ENCODE measurements at regions not wholly inside any gene's neighbourhood (a gene's known extent, or its start where the extent isn't known, plus 50 kb on each side); places are given as distances from the start of the nearest gene placed in this dataset.
"Not testable (repeated sequence)": the region's sequence is repeated elsewhere in the genome, so short reads cannot be mapped to it uniquely, and the experiment has no call there.

GRCh38 chr5:179405426-179406030, 60.3 kb upstream of the ADAMTS2 start:
- Mint-ChIP-seq H3K4me3 (no peak overlapping the region), H3K4me1 (no peaks in the 10 kb centered on the region), H3K27ac (no peak overlapping the region)

GRCh38 chr5:179405054-179405416, 59.8 kb upstream of the ADAMTS2 start:
- peaks cover 17% of the 10 kb centered on the region for H3K9me3 Mint-ChIP-seq
- ChIA-PET POLR2A (no interaction called here), CTCF (no interaction called here)
- H3K27ac Mint-ChIP-seq = no peak overlapping the region
- no peak for DNase-seq
- no peaks in the 10 kb centered on the region for H3K27me3 Mint-ChIP-seq
- no peaks in the 10 kb centered on the region for H3K4me1 Mint-ChIP-seq
- H3K4me3 Mint-ChIP-seq = no peak overlapping the region
- no peaks in the 10 kb centered on the region for H3K36me3 Mint-ChIP-seq (ENCODE audit: low read depth)

More at GRCh38 chr5:179405426-179406030, 60.3 kb upstream of the ADAMTS2 start:
- Mint-ChIP-seq H3K27me3 (no peaks in the 10 kb centered on the region), H3K9me3 (peaks cover 13% of the 10 kb centered on the region), H3K36me3 (ENCODE audit: low read depth) (no peaks in the 10 kb centered on the region)
- CTCF ChIA-PET = no interaction called here
- POLR2A ChIA-PET = no interaction called here
- no peak for DNase-seq

- ChIA-PET CTCF (no interaction called here), POLR2A (no interaction called here)
- Mint-ChIP-seq H3K36me3 (ENCODE audit: low read depth) (peaks cover 4% of the 10 kb centered on the region), H3K27ac (no peak overlapping the region), H3K4me3 (no peak overlapping the region), H3K4me1 (no peaks in the 10 kb centered on the region), H3K27me3 (no peaks in the 10 kb centered on the region), H3K9me3 (peaks cover 22% of the 10 kb centered on the region)
- DNase-seq = peak; percentile 2
Observed at GRCh38 chr5:179404321-179405053, 59.2 kb upstream of the ADAMTS2 start.

GRCh38 chr5:179403426-179404147, 58.3 kb upstream of the ADAMTS2 start:
- CTCF ChIA-PET = no interaction called here
- H3K9me3 Mint-ChIP-seq = peaks cover 29% of the 10 kb centered on the region

GRCh38 chr5:179400435-179400834, 55.2 kb upstream of the ADAMTS2 start:
- not testable (repeated sequence) for H3K4me1 Mint-ChIP-seq

More at GRCh38 chr5:179403426-179404147, 58.3 kb upstream of the ADAMTS2 start:
- POLR2A ChIA-PET = no interaction called here
- peaks cover 6% of the 10 kb centered on the region for H3K36me3 Mint-ChIP-seq (ENCODE audit: low read depth)
- H3K27me3 Mint-ChIP-seq = no peaks in the 10 kb centered on the region
- peak; percentile 5 for DNase-seq
- H3K4me1 Mint-ChIP-seq = no peaks in the 10 kb centered on the region
- no peak overlapping the region for H3K27ac Mint-ChIP-seq
- no peak overlapping the region for H3K4me3 Mint-ChIP-seq

GRCh38 chr5:179400020-179400419, 54.8 kb upstream of the ADAMTS2 start:
- H3K36me3 Mint-ChIP-seq (ENCODE audit: low read depth) = peaks cover 6% of the 10 kb centered on the region
- H3K27me3 Mint-ChIP-seq = no peaks in the 10 kb centered on the region
- no peaks in the 10 kb centered on the region for H3K4me1 Mint-ChIP-seq
- POLR2A ChIA-PET = no interaction called here
- CTCF ChIA-PET = no interaction called here
- no peak overlapping the region for H3K27ac Mint-ChIP-seq
- H3K4me3 Mint-ChIP-seq = no peak overlapping the region
- no peak for DNase-seq
- H3K9me3 Mint-ChIP-seq = peaks cover 30% of the 10 kb centered on the region

More at GRCh38 chr5:179400435-179400834, 55.2 kb upstream of the ADAMTS2 start:
- DNase-seq; CTCF ChIA-PET; H3K36me3 Mint-ChIP-seq (ENCODE audit: low read depth); H3K27me3 Mint-ChIP-seq; H3K27ac Mint-ChIP-seq; H3K4me3 Mint-ChIP-seq; POLR2A ChIA-PET: not testable (repeated sequence)
- H3K9me3 Mint-ChIP-seq = peaks cover 30% of the 10 kb centered on the region

GRCh38 chr5:179399327-179399726, 54.1 kb upstream of the ADAMTS2 start:
- H3K4me3 Mint-ChIP-seq; H3K36me3 Mint-ChIP-seq (ENCODE audit: low read depth); POLR2A ChIA-PET; H3K4me1 Mint-ChIP-seq; H3K27ac Mint-ChIP-seq; CTCF ChIA-PET; H3K27me3 Mint-ChIP-seq: not testable (repeated sequence)
- peaks cover 30% of the 10 kb centered on the region for H3K9me3 Mint-ChIP-seq
- DNase-seq = peak; percentile 2

- Mint-ChIP-seq H3K27me3 (no peaks in the 10 kb centered on the region), H3K4me3 (no peak overlapping the region), H3K4me1 (no peaks in the 10 kb centered on the region), H3K36me3 (ENCODE audit: low read depth) (peaks cover 6% of the 10 kb centered on the region), H3K9me3 (peaks cover 30% of the 10 kb centered on the region), H3K27ac (no peak overlapping the region)
- DNase-seq = no peak
- CTCF ChIA-PET = no interaction called here
- POLR2A ChIA-PET = no interaction called here
Observed at GRCh38 chr5:179397516-179397915, 52.3 kb upstream of the ADAMTS2 start.
